Activated T-helper 1 cell treated with anti-CD3 and anti-CD28 coated beads, Interleukin-12 subunit alpha, Interleukin-12 subunit beta, Interleukin-2, Interleukin-4 antibody, amounts not matched to agents 30 ng/mL and 10 ng/mL and 1 ng/mL, durations not matched to agents 14 hours and 24 hours and 36 hours (primary cell): ENCODE measurements at regions not wholly inside any gene's neighbourhood (a gene's known extent, or its start where the extent isn't known, plus 50 kb on each side); places are given as distances from the start of the nearest gene placed in this dataset.

Source experiments
- DNase-seq: peaks from one replicate; pipeline ENCODE4 v3.0.0; 2021; ENCODE audit warnings: low spot score
- H3K27ac Mint-ChIP-seq: one replicate; pipeline ENCODE4 v1.8.0; 2021; ENCODE audit warnings: mild to moderate bottlenecking, mixed read lengths
- H3K27me3 Mint-ChIP-seq: one replicate; pipeline ENCODE4 v1.8.0; 2022; ENCODE audit warnings: mild to moderate bottlenecking, moderate library complexity, mixed read lengths; ENCODE audit not compliant: insufficient read depth
- H3K36me3 Mint-ChIP-seq: one replicate; pipeline ENCODE4 v1.8.0; 2021; ENCODE audit warnings: low read depth, mixed read lengths
- H3K4me1 Mint-ChIP-seq: one replicate; pipeline ENCODE4 v1.8.0; 2021; ENCODE audit warnings: low read depth, mixed read lengths
- H3K4me3 Mint-ChIP-seq: one replicate; pipeline ENCODE4 v1.8.0; 2021; ENCODE audit warnings: mild to moderate bottlenecking, moderate library complexity, mixed read lengths
- H3K9me3 Mint-ChIP-seq: one replicate; pipeline ENCODE4 v1.8.0; 2021; ENCODE audit warnings: mixed read lengths
- intact Hi-C: fragments of 100-400 bp; cut with micrococcal nuclease; formaldehyde crosslinking; loops from one replicate; pipeline ENCODE4 v1.15.1; 2024

GRCh38 chr4:177087060-177087459 lies 222.6 kb upstream of the NEIL3 start:
- no peaks in the 10 kb centered on the region for H3K36me3 Mint-ChIP-seq
- no peaks in the 10 kb centered on the region for H3K9me3 Mint-ChIP-seq
- H3K27ac Mint-ChIP-seq: no peak overlapping the region
- DNase-seq: no peak
- peaks cover 3% of the 10 kb centered on the region for H3K27me3 Mint-ChIP-seq
- intact Hi-C loops: no loop called here
- H3K4me1 Mint-ChIP-seq: no peaks in the 10 kb centered on the region
- no peak overlapping the region for H3K4me3 Mint-ChIP-seq

- Mint-ChIP-seq H3K27me3 (peaks cover 3% of the 10 kb centered on the region), H3K36me3 (no peaks in the 10 kb centered on the region), H3K27ac (no peak overlapping the region), H3K4me1 (no peaks in the 10 kb centered on the region), H3K4me3 (no peak overlapping the region), H3K9me3 (no peaks in the 10 kb centered on the region)
- no peak for DNase-seq
- intact Hi-C loops: no loop called here
Measured at GRCh38 chr4:177087499-177087898, 222.2 kb upstream of the NEIL3 start.

DNA sequence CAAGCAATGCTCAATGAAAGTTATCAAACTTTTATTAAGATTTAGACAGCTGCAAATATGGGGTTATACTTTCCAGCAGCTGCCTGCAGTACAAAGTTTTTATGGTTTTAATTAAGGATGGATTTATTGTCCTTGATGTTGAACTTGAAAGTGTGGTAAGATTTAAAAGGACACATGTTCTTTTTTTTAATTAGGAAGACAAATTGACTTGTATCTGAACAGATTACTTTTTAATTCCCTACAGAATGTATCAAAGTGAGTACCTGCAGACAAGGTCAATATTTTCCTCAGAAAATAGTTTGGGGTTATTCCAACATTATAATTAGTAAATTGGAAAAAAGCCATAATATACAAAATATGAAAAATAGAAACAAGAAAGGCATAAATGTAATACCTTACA lies 218.2 kb upstream of the NEIL3 start:
- Mint-ChIP-seq H3K36me3 (no peaks in the 10 kb centered on the region), H3K27me3 (peaks cover 3% of the 10 kb centered on the region), H3K4me3 (no peak overlapping the region), H3K9me3 (no peaks in the 10 kb centered on the region), H3K27ac (no peak overlapping the region), H3K4me1 (no peaks in the 10 kb centered on the region)
- intact Hi-C loops: no loop called here
- DNase-seq: no peak

DNA sequence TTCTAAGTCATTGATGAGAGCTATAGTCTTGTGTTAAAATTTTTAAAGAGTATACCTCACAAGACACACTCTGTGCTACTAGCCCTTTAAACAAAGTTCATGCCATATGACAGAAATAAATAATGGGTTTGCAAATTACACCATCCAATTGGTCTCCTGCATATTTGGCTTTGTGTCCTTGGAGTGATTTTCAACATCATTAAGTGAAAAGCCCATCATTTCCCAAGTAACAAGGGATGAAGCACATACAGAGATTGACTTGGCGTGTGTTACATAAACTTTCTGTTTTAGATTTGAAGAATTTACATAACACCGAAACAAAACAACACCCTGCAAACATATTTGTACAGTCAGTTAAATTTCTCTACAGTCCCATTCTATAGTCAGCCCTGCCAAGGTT lies 216.9 kb upstream of the NEIL3 start:
- Mint-ChIP-seq H3K4me3 (no peak overlapping the region), H3K27me3 (peaks cover 3% of the 10 kb centered on the region), H3K36me3 (no peaks in the 10 kb centered on the region), H3K9me3 (no peaks in the 10 kb centered on the region), H3K27ac (no peak overlapping the region), H3K4me1 (no peaks in the 10 kb centered on the region)
- intact Hi-C loops: no loop called here
- DNase-seq: no peak

DNA sequence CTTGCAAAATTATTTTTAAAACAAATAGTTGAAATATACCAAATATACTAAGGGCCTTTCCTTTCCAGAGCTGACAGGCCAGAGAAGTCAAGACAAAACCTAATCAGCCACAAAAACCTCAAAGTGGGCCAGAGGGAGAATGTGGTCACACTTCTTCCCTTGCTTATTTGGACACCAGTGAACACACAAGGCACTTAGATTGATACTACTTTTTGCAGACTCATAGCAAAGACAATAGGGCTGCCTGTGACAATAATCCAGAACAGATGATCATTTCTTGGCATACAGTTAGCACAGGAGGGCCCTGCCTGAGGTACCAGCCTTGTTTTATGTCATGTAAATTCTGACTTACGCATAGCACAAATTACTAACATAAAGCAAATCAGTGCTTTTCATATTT lies 215.7 kb upstream of the NEIL3 start:
- H3K36me3 Mint-ChIP-seq: no peaks in the 10 kb centered on the region
- no peaks in the 10 kb centered on the region for H3K4me1 Mint-ChIP-seq
- no peak overlapping the region for H3K4me3 Mint-ChIP-seq
- H3K27ac Mint-ChIP-seq: no peak overlapping the region
- H3K9me3 Mint-ChIP-seq: no peaks in the 10 kb centered on the region
- peaks cover 3% of the 10 kb centered on the region for H3K27me3 Mint-ChIP-seq
- DNase-seq: no peak
- intact Hi-C loops: no loop called here

GRCh38 chr4:177097291-177097690 lies 212.4 kb upstream of the NEIL3 start:
- Mint-ChIP-seq H3K27ac (no peak overlapping the region), H3K27me3 (no peaks in the 10 kb centered on the region), H3K9me3 (no peaks in the 10 kb centered on the region), H3K36me3 (no peaks in the 10 kb centered on the region), H3K4me1 (no peaks in the 10 kb centered on the region), H3K4me3 (no peak overlapping the region)
- no peak for DNase-seq
- intact Hi-C loops: no loop called here

DNA sequence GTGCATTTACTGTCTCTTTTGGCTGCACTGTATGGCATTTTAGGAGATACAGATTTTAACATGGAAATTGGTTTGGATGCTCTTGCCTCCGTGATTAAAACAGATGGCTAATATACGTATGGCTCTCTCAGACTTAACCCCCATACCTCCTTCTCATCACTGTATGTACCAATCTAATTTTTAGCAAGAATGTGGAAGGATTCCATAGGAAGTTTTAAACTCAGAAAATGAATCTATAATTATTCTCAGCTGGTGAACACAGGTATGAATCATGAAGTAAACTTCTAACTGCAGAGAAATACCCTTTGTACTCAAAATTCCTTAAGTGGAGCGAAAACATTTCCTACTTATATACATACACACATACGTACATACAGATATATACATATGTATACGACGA lies 210.5 kb upstream of the NEIL3 start:
- no peaks in the 10 kb centered on the region for H3K9me3 Mint-ChIP-seq
- intact Hi-C loops: no loop called here
- no peak for DNase-seq
- H3K4me3 Mint-ChIP-seq: no peak overlapping the region
- no peaks in the 10 kb centered on the region for H3K4me1 Mint-ChIP-seq
- no peaks in the 10 kb centered on the region for H3K27me3 Mint-ChIP-seq
- H3K27ac Mint-ChIP-seq: no peak overlapping the region
- H3K36me3 Mint-ChIP-seq: no peaks in the 10 kb centered on the region

DNA sequence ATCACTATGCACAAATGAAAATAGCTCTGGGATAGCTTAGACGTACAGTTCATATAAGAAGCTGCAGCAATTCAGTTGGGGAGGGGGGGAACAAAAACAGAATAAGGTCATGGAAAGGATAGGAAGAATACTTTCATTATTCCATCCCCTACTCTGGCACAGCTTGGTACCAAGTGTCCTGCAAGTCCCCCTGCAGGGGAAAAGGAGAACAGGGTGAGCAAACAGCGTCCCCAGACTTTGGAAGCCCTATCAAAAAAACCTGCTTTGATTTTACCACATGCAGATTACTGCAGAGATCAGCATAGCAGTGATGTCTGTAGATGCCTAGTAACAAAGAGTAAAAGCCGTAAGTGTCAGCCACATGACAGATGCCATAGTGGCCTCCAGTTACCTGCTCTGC lies 209.4 kb upstream of the NEIL3 start:
- no peaks in the 10 kb centered on the region for H3K36me3 Mint-ChIP-seq
- no peaks in the 10 kb centered on the region for H3K4me1 Mint-ChIP-seq
- DNase-seq: no peak
- H3K27me3 Mint-ChIP-seq: no peaks in the 10 kb centered on the region
- no peak overlapping the region for H3K4me3 Mint-ChIP-seq
- H3K27ac Mint-ChIP-seq: no peak overlapping the region
- intact Hi-C loops: no loop called here
- no peaks in the 10 kb centered on the region for H3K9me3 Mint-ChIP-seq

DNA sequence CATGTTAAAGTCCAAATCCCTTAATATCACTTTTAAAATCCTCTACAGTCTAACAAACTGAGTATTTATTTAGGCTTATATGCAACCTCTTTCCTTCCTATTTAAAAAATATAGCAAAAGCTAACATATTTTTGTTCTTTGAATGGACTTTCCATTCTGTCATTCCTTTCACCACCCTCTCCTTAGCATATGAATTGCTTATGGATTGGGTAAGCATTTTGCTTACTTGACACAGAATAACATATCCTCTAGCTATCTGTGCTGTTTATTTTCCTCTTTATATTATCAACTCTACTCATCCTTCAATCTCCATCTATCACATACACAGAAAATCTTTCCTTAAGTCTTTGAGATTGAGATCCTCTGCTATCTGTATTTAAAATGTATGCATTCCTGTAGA lies 206.1 kb upstream of the NEIL3 start:
- Mint-ChIP-seq H3K27me3 (no peaks in the 10 kb centered on the region), H3K4me3 (no peak overlapping the region), H3K9me3 (no peaks in the 10 kb centered on the region), H3K36me3 (no peaks in the 10 kb centered on the region), H3K4me1 (no peaks in the 10 kb centered on the region), H3K27ac (no peak overlapping the region)
- intact Hi-C loops: no loop called here
- DNase-seq: no peak

- intact Hi-C loops: no loop called here
- Mint-ChIP-seq H3K9me3 (no peaks in the 10 kb centered on the region), H3K27me3 (no peaks in the 10 kb centered on the region), H3K4me1 (no peaks in the 10 kb centered on the region), H3K27ac (no peak overlapping the region), H3K36me3 (no peaks in the 10 kb centered on the region), H3K4me3 (no peak overlapping the region)
- no peak for DNase-seq
Measured at GRCh38 chr4:177105536-177105935, 204.1 kb upstream of the NEIL3 start.

GRCh38 chr4:177107288-177107921 lies 202.3 kb upstream of the NEIL3 start:
- Mint-ChIP-seq H3K9me3 (no peaks in the 10 kb centered on the region), H3K27ac (no peak overlapping the region), H3K4me3 (no peak overlapping the region), H3K4me1 (no peaks in the 10 kb centered on the region), H3K27me3 (no peaks in the 10 kb centered on the region), H3K36me3 (no peaks in the 10 kb centered on the region)
- no peak for DNase-seq
- intact Hi-C loops: no loop called here

DNA sequence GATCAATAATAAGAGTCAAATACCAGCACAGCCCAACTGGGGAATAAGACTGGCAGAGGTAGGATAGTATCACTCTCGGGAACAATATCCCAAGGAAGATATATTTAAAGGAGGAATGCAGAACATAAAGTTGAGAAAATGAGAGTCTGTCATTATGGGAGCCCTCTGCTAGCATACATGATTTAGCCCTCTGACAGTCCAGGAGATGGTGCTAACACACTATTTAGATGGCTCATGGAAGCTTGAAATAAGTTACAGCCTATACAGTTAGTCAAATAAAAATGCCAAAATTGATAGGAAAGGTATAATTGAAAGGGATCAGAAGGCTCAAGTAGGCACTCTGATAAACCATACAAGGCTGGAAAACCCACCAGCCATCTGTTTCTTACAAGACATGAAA lies 201.0 kb upstream of the NEIL3 start:
- intact Hi-C loops: loop anchor here (2.0 kb wide), 1 partner anchor 230 kb away; no protein-coding TSS in a partner anchor
- Mint-ChIP-seq H3K4me1 (no peaks in the 10 kb centered on the region), H3K27ac (no peak overlapping the region), H3K4me3 (no peak overlapping the region), H3K36me3 (no peaks in the 10 kb centered on the region), H3K27me3 (no peaks in the 10 kb centered on the region), H3K9me3 (no peaks in the 10 kb centered on the region)
- DNase-seq: no peak

GRCh38 chr4:177109769-177110168 lies 199.9 kb upstream of the NEIL3 start:
- intact Hi-C loops: loop anchor here (2.0 kb wide), 1 partner anchor 229 kb away; no protein-coding TSS in a partner anchor
- H3K9me3 Mint-ChIP-seq: no peaks in the 10 kb centered on the region
- H3K4me1 Mint-ChIP-seq: no peaks in the 10 kb centered on the region
- no peaks in the 10 kb centered on the region for H3K36me3 Mint-ChIP-seq
- no peaks in the 10 kb centered on the region for H3K27me3 Mint-ChIP-seq
- no peak overlapping the region for H3K4me3 Mint-ChIP-seq
- H3K27ac Mint-ChIP-seq: no peak overlapping the region
- DNase-seq: no peak

- DNase-seq: no peak
- Mint-ChIP-seq H3K27me3 (no peaks in the 10 kb centered on the region), H3K4me1 (no peaks in the 10 kb centered on the region), H3K4me3 (no peak overlapping the region), H3K36me3 (no peaks in the 10 kb centered on the region), H3K27ac (no peak overlapping the region), H3K9me3 (no peaks in the 10 kb centered on the region)
- intact Hi-C loops: no loop called here
Measured at GRCh38 chr4:177116161-177116560, 193.5 kb upstream of the NEIL3 start.
